Heart right ventricle (tissue), 16 donors: ENCODE measurements at regions not wholly inside any gene's neighbourhood (a gene's known extent, or its start where the extent isn't known, plus 50 kb on each side); places are given as distances from the start of the nearest gene placed in this dataset.

ENCODE experiments used
- ATAC-seq, 8 donors: fragments of 200-7000 bp; cut with Tn5 transposase; one replicate each; pipeline ENCODE4 v1.9.1; 2020; ENCODE audit warnings: mild to moderate bottlenecking in 8 of 8, moderate library complexity in 8 of 8, moderate number of reproducible peaks in 1 of 8
- DNase-seq, 2 donors: peaks; one replicate each; pipeline ENCODE4 v3.0.0-alpha.2; 2020
- H3K27ac ChIP-seq, 10 donors: fragments of 200-600 bp; sonication (generic) in 2 of 10; one replicate each; pipeline versions ENCODE4 v1.5.0 to v1.8.0; 2020 to 2022; ENCODE audit warnings: mild to moderate bottlenecking in 3 of 10
- H3K27me3 ChIP-seq, 7 donors: fragments of 200-600 bp; one replicate each; pipeline ENCODE4 v1.8.0; 2021 to 2022; ENCODE audit warnings: mild to moderate bottlenecking in 2 of 7
- H3K36me3 ChIP-seq, 9 donors: fragments of 200-600 bp; sonication (generic) in 1 of 9; one replicate each; pipeline versions ENCODE4 v1.5.0 to v1.8.0; 2020 to 2022; ENCODE audit warnings: mild to moderate bottlenecking in 2 of 9
- H3K4me1 ChIP-seq, 9 donors: fragments of 200-600 bp; sonication (generic) in 1 of 9; one replicate each; pipeline versions ENCODE4 v1.5.0 to v1.8.0; 2020 to 2022; ENCODE audit warnings: mild to moderate bottlenecking in 4 of 9
- H3K4me3 ChIP-seq, 10 donors: fragments of 200-600 bp; sonication (generic) in 2 of 10; one replicate each; pipeline versions ENCODE4 v1.5.0 to v1.8.0; 2020 to 2022; ENCODE audit warnings: mild to moderate bottlenecking in 7 of 10, moderate library complexity in 2 of 10
- H3K9me3 ChIP-seq, 11 donors: fragments of 200-600 bp in 10 of 11; sonication (generic) in 2 of 11; one replicate each; pipeline versions ENCODE4 v1.5.0 to v1.8.0; 2013 to 2022; ENCODE audit warnings: mild to moderate bottlenecking in 2 of 11, control low read depth in 1 of 11, moderate library complexity in 1 of 11
- WGBS, 2 donors: extraction: QIAGEN DNeasy Blood & Tissue Kit; methylation state at CpG; one replicate each; pipeline ENCODE4 v1.1.7; 2013; ENCODE audit warnings: inconsistent platforms in 1 of 2; 5-methylcytosine and 5-hydroxymethylcytosine counted together
- intact Hi-C, 10 donors: fragments of 100-400 bp; cut with DNase I; formaldehyde crosslinking; loops; one replicate each; pipeline versions ENCODE4 v1.11.1 to v1.14.2; 2022
- TF ChIP-seq, protein P1 (sequence below), 9 donors: fragments of 200-600 bp; sonication (generic) in 2 of 9; IDR thresholded peaks; one replicate each; pipeline versions ENCODE4 v1.5.0 to v1.8.0; 2021 to 2022; ENCODE audit warnings: antibody characterized with exemption in 9 of 9, mild to moderate bottlenecking in 5 of 9, moderate library complexity in 1 of 9
- donor health status: Arrhythmogenic right ventricular cardiomyopathy.
- donor health status: ischemic (EF 13 %, LVEDD 7.1; RV severe dilation, severe dysfunction).
- donor health status: healthy with polysubstance abuse.
- donor health status: DM: no; HTN: yes; CAD: no.
- donor health status: DM: no; HTN: no; CAD: no.
- donor health status: ischemic (EF 25% LVEDD 6.9; RV normal size, moderate dysfunction).
- donor health status: ischemic (EF 25% LVEDD 5.7; RV mildly dilated, moderate dysfunction).
- donor health status: healthy.
- donor health status: DM: yes; HTN: yes; CAD: no.
- donor health status: Ischemic cardiomyopathy.
- donor health status: ischemic (EF 35%, LVEDD 5.7; RV mildly dilated, moderate dysfunction).
- donor health status: nonischemic (EF 11% LVEDD 7.7; RV severe dilation, severe dysfunction).
- donor health status: DM: yes; HTN: yes; CAD: no.
- donor health status: PGD.
- donor health status: ischemic (EF 29% LVEDD 5.4; RV normal size, mild dysfunction).
- donor health status: nonischemic (EF 23%, LVEDD 6.1; RV moderate dilation, normal function).

DNA sequence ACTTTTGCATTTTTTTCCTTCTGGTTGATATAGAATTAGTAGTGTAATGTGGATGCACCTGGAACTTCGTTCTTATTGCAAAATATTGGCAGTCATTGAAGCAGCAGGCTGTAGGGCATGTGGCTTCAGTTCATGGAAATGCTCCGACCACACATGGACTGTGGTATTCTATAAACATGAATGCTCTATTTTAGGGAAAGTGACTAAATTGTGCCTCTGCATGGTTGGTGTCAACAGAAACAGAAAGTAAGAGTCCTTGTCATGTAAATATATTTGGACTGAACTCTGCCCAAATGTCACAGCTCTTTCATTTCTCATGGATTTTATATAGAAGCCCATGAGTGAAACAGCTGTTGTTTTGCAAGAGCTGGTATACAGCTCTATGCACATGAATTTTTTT lies 917.0 kb downstream of the LRFN5 start:
- WGBS, 2 donors, result 51 to 55% methylated on average over 2 of the region's 2 CpGs
- H3K4me1 ChIP-seq, result no peaks in the 10 kb centered on the region
- H3K36me3 ChIP-seq, result no peaks in the 10 kb centered on the region
- H3K27ac ChIP-seq, result no peak overlapping the region
- TF ChIP-seq, protein P1, sequence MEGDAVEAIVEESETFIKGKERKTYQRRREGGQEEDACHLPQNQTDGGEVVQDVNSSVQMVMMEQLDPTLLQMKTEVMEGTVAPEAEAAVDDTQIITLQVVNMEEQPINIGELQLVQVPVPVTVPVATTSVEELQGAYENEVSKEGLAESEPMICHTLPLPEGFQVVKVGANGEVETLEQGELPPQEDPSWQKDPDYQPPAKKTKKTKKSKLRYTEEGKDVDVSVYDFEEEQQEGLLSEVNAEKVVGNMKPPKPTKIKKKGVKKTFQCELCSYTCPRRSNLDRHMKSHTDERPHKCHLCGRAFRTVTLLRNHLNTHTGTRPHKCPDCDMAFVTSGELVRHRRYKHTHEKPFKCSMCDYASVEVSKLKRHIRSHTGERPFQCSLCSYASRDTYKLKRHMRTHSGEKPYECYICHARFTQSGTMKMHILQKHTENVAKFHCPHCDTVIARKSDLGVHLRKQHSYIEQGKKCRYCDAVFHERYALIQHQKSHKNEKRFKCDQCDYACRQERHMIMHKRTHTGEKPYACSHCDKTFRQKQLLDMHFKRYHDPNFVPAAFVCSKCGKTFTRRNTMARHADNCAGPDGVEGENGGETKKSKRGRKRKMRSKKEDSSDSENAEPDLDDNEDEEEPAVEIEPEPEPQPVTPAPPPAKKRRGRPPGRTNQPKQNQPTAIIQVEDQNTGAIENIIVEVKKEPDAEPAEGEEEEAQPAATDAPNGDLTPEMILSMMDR (IDR thresholded peaks at IDR 0.05), result no peak
- H3K27me3 ChIP-seq, result no peaks in the 10 kb centered on the region
- intact Hi-C loops, result no loop called here
- H3K4me3 ChIP-seq, result no peak overlapping the region
- DNase-seq, result no peak
- ATAC-seq, result no peak
- H3K9me3 ChIP-seq, result peaks cover 0 to 5% (median 0%) of the 10 kb centered on the region in 11 donors

DNA sequence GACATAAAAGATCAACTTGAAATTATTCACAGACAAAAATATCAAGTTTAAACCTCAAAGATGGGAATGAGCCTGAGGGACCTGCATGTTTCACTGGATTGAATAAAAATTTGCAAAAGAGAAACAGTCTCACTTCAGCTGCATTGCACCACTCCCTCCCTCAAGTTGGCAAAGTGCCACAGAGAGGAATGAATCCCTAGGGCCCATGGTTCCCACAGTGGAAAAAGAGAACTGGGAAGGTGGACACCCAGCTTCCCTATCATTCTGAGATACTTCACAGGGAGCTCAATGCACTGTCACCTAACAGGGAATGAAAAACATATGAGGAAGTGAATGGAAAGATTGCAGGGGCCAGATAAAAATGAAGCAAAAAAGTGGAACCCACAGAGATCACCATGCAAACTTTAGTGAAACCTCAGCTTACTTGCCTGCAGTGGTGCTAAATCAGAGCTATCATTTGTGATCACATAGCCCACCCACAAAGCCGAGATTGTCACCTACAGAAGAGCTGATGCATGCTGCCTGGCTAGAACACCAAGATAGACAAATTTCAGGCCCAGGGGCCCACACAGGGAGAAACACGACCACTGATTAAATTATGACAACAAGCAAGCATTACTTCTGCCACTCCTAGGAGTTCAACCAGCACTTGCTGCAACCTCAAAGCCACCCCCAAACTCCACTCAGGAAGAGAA lies 911.3 kb downstream of the LRFN5 start:
- Histone ChIP-seq H3K36me3 (no peaks in the 10 kb centered on the region), H3K9me3 (peaks cover 0 to 5% (median 0%) of the 10 kb centered on the region in 11 donors), H3K27ac (no peak overlapping the region), H3K4me3 (no peak overlapping the region), H3K27me3 (no peaks in the 10 kb centered on the region), H3K4me1 (no peaks in the 10 kb centered on the region)
- intact Hi-C loops, result no loop called here
- ATAC-seq (no peak), DNase-seq (no peak)
- 73 to 84% methylated on average over 2 of the region's 2 CpGs for WGBS, 2 donors
- TF ChIP-seq, protein P1 (IDR thresholded peaks at IDR 0.05), result no peak

DNA sequence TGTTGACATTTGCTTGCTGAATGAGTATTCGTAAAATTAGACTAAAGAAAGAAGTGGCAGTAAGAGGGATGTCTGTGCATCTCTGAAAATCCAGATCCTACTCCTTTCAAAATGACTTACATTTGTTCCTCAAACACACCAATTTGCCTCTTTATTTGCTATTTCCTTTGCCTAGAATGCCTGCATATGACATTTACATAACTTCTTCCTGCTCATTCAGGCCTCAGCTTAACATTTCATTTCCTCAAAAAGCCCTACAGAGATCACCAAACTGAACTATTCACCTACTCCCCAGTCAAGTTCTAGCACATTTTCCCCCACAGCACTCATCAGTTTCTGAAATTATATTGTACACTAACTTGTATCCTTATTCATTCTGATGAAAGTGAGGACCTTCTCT lies 907.2 kb downstream of the LRFN5 start:
- Histone ChIP-seq H3K36me3 (no peaks in the 10 kb centered on the region), H3K27ac (no peak overlapping the region), H3K4me3 (no peak overlapping the region), H3K27me3 (no peaks in the 10 kb centered on the region), H3K9me3 (peaks cover 0 to 3% (median 0%) of the 10 kb centered on the region in 11 donors), H3K4me1 (no peaks in the 10 kb centered on the region)
- DNase-seq (no peak), ATAC-seq (no peak)
- TF ChIP-seq, protein P1 (IDR thresholded peaks at IDR 0.05), result no peak
- intact Hi-C loops, result no loop called here
- 87 to 96% methylated on average over 1 of the region's 1 CpG for WGBS, 2 donors

DNA sequence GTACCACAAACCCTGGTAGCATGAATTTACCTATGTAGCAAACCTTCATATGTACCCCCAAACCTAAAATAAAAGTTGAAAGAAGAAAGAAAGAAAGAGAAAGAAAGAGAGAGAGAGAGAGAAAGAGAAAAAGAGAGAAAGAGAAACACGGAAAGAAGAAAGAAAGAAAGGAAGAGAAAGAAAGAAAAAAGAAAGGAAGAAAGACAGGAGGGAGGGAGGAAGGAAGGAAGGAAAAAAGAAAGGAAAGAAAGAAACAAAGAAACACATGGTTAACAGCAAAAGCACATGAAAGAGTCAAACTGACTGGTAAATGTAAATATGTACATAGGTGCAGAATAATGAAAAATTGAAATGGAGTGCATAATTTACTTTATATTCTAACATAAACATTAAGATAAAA lies 903.4 kb downstream of the LRFN5 start:
- ATAC-seq, result no peak
- Histone ChIP-seq H3K36me3 (no peaks in the 10 kb centered on the region), H3K27me3 (no peaks in the 10 kb centered on the region), H3K4me3 (no peak overlapping the region), H3K4me1 (no peaks in the 10 kb centered on the region), H3K27ac (no peak overlapping the region), H3K9me3 (no peaks in the 10 kb centered on the region)
- TF ChIP-seq, protein P1 (IDR thresholded peaks at IDR 0.05), result no peak
- WGBS, 2 donors, result 81 to 82% methylated on average over 1 of the region's 1 CpG
- intact Hi-C loops, result no loop called here
- no peak for DNase-seq
